Gastroesophageal sphincter (tissue), 4 donors: ENCODE measurements at regions not wholly inside any gene's neighbourhood (a gene's known extent, or its start where the extent isn't known, plus 50 kb on each side); places are given as distances from the start of the nearest gene placed in this dataset.
A peak's percentile ranks its signal among the peaks of the same experiment; 100 is the strongest.

Experiments
- ATAC-seq: fragments of 150-250 bp; one replicate; pipeline ENCODE4 v1.9.1; 2016; ENCODE audit warnings: mild to moderate bottlenecking, moderate library complexity
- H3K27ac ChIP-seq, 4 donors: fragments of 200-600 bp; sonication (generic) in 3 of 4; 1 replicate in 3 of 4; 2 replicates in 1 of 4; pipeline ENCODE4 v1.5.1; 2016 to 2019
- H3K27me3 ChIP-seq: fragments of 200-600 bp; sonication (generic); one replicate; pipeline ENCODE4 v1.5.1; 2019
- H3K36me3 ChIP-seq, 2 donors: fragments of 200-600 bp; sonication (generic); one replicate each; pipeline ENCODE4 v1.5.1; 2019; ENCODE audit warnings: control low read depth in 1 of 2
- H3K4me1 ChIP-seq, 3 donors: fragments of 200-600 bp; sonication (generic); 1 replicate in 2 of 3; 2 replicates in 1 of 3; pipeline ENCODE4 v1.5.1; 2016 to 2019; ENCODE audit warnings: control low read depth in 2 of 3
- H3K4me3 ChIP-seq, 2 donors: fragments of 200-600 bp; sonication (generic); one replicate each; pipeline ENCODE4 v1.5.1; 2019; ENCODE audit warnings: mild to moderate bottlenecking in 1 of 2, moderate library complexity in 1 of 2
- H3K9me3 ChIP-seq, 3 donors: fragments of 200-600 bp; sonication (generic); one replicate each; pipeline ENCODE4 v1.5.1; 2017 to 2019; ENCODE audit warnings: control low read depth in 2 of 3
- CTCF ChIP-seq, 4 experiments: fragments of 200-600 bp in 2 of 4; fragments of 450-650 bp in 2 of 4; sonication (generic) in 1 of 4; IDR thresholded peaks; one replicate each; pipeline ENCODE4 v1.5.1; 2017 to 2019; ENCODE audit warnings: antibody characterized with exemption in 4 of 4, mild to moderate bottlenecking in 2 of 4, moderate library complexity in 2 of 4
- EP300 ChIP-seq: sonication (generic); formaldehyde crosslinking; IDR thresholded peaks from one replicate; pipeline ENCODE4 v1.6.1; 2017; ENCODE audit warnings: antibody characterized with exemption, mild to moderate bottlenecking
- POLR2A ChIP-seq, 2 donors: fragments of 450-650 bp; IDR thresholded peaks; one replicate each; pipeline ENCODE4 v1.6.1; 2017; ENCODE audit warnings: antibody characterized with exemption in 2 of 2, mild to moderate bottlenecking in 2 of 2, moderate library complexity in 1 of 2
- POLR2AphosphoS5 ChIP-seq: sonication (generic); formaldehyde crosslinking; IDR thresholded peaks from one replicate; pipeline ENCODE4 v1.6.1; 2017; ENCODE audit warnings: antibody characterized with exemption
- WGBS, 2 donors: methylation state at CpG; one replicate each; pipeline ENCODE4 v1.1.5; 2018; ENCODE audit warnings: low coverage in 1 of 2; 5-methylcytosine and 5-hydroxymethylcytosine counted together

- H3K36me3 ChIP-seq, result no peaks in the 10 kb centered on the region
- H3K4me3 ChIP-seq, result no peak overlapping the region
- H3K27ac ChIP-seq, result no peak overlapping the region
- ATAC-seq, result no peak
- H3K4me1 ChIP-seq, result no peaks in the 10 kb centered on the region
- H3K9me3 ChIP-seq, result no peaks in the 10 kb centered on the region
- 61 to 81% methylated on average over 2 to 3 of the region's 3 CpGs for WGBS, 2 donors
- no peaks in the 10 kb centered on the region for H3K27me3 ChIP-seq
- TF ChIP-seq CTCF (IDR thresholded peaks at IDR 0.05), result no peak
- TF ChIP-seq POLR2A (IDR thresholded peaks at IDR 0.05), result no peak
- no peak for TF ChIP-seq POLR2AphosphoS5
- no peak for TF ChIP-seq EP300
Observed at GRCh38 chr15:93848076-93848475, 383.3 kb upstream of the MCTP2 start.

GRCh38 chr15:93846148-93846547 is 385.2 kb upstream of the MCTP2 start:
- Histone ChIP-seq H3K4me1 (no peaks in the 10 kb centered on the region), H3K36me3 (no peaks in the 10 kb centered on the region), H3K27me3 (no peaks in the 10 kb centered on the region), H3K9me3 (peaks cover 0 to under 1% (median 0%) of the 10 kb centered on the region in 3 donors), H3K4me3 (no peak overlapping the region), H3K27ac (no peak overlapping the region)
- TF ChIP-seq POLR2AphosphoS5 (no peak), POLR2A (IDR thresholded peaks at IDR 0.05) (no peak), CTCF (IDR thresholded peaks at IDR 0.05) (no peak), EP300 (no peak)
- no peak for ATAC-seq
- WGBS, 2 donors, result 84 to 93% methylated on average over 3 to 5 of the region's 9 CpGs

GRCh38 chr15:93837450-93837849 is 393.9 kb upstream of the MCTP2 start:
- H3K27ac ChIP-seq, result no peak overlapping the region
- 89 to 94% methylated on average over 2 to 3 of the region's 3 CpGs for WGBS, 2 donors
- peaks cover 0 to 12% (median 0%) of the 10 kb centered on the region in 3 donors for H3K9me3 ChIP-seq
- TF ChIP-seq POLR2AphosphoS5 (no peak), CTCF (IDR thresholded peaks at IDR 0.05) (no peak), POLR2A (IDR thresholded peaks at IDR 0.05) (no peak), EP300 (no peak)
- no peaks in the 10 kb centered on the region for H3K27me3 ChIP-seq
- no peaks in the 10 kb centered on the region for H3K4me1 ChIP-seq
- no peaks in the 10 kb centered on the region for H3K36me3 ChIP-seq
- H3K4me3 ChIP-seq, result no peak overlapping the region
- no peak for ATAC-seq

GRCh38 chr15:93835344-93835743 is 396.0 kb upstream of the MCTP2 start:
- Histone ChIP-seq H3K27me3 (no peaks in the 10 kb centered on the region), H3K36me3 (no peaks in the 10 kb centered on the region), H3K27ac (no peak overlapping the region), H3K4me3 (no peak overlapping the region), H3K9me3 (peaks cover 0 to 5% (median 0%) of the 10 kb centered on the region in 3 donors), H3K4me1 (peaks cover 4 to 15% (median 4%) of the 10 kb centered on the region in 3 donors)
- 90 to 100% methylated on average over 2 of the region's 2 CpGs for WGBS, 2 donors
- no peak for ATAC-seq
- TF ChIP-seq EP300 (no peak), POLR2AphosphoS5 (no peak), POLR2A (IDR thresholded peaks at IDR 0.05) (no peak), CTCF (IDR thresholded peaks at IDR 0.05) (no peak)

GRCh38 chr15:93831641-93832040 is 399.7 kb upstream of the MCTP2 start:
- Histone ChIP-seq H3K27ac (peak overlapping the region in 2 of 4 donors; percentile 26 to 28), H3K4me1 (peaks cover 4 to 23% (median 4%) of the 10 kb centered on the region in 3 donors), H3K36me3 (no peaks in the 10 kb centered on the region), H3K9me3 (no peaks in the 10 kb centered on the region), H3K27me3 (no peaks in the 10 kb centered on the region), H3K4me3 (no peak overlapping the region)
- 57% methylated on average over 1 of the region's 1 CpG; no CpG with 5 or more reads in 1 of the 2 donors for WGBS, 2 donors
- TF ChIP-seq EP300 (no peak), CTCF (IDR thresholded peaks at IDR 0.05) (no peak), POLR2A (IDR thresholded peaks at IDR 0.05) (no peak), POLR2AphosphoS5 (no peak)
- ATAC-seq, result no peak
